ENCODE measurements at regions not wholly inside any gene's neighbourhood (a gene's known extent, or its start where the extent isn't known, plus 50 kb on each side); places are given as distances from the start of the nearest gene placed in this dataset.

DNA sequence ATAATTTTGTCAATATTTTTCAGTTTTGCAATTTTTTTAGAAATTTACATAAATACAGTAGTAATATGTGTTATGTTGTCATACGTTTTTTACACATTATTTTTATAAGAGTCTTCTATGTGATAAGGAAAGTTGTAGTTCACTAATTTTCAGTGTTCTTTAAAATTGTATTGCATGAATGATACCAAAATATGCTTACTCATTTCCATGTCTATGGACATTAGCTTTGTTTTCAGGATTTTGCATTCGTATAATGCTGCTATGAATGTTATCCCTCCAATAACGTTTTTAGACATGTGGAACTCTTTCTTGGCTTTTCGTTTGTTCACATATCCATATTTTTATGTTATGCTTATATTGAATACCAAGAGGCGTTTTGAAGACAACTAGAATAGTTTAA is 260.0 kb downstream of the ARL4A start:
- TF ChIP-seq, protein P1, sequence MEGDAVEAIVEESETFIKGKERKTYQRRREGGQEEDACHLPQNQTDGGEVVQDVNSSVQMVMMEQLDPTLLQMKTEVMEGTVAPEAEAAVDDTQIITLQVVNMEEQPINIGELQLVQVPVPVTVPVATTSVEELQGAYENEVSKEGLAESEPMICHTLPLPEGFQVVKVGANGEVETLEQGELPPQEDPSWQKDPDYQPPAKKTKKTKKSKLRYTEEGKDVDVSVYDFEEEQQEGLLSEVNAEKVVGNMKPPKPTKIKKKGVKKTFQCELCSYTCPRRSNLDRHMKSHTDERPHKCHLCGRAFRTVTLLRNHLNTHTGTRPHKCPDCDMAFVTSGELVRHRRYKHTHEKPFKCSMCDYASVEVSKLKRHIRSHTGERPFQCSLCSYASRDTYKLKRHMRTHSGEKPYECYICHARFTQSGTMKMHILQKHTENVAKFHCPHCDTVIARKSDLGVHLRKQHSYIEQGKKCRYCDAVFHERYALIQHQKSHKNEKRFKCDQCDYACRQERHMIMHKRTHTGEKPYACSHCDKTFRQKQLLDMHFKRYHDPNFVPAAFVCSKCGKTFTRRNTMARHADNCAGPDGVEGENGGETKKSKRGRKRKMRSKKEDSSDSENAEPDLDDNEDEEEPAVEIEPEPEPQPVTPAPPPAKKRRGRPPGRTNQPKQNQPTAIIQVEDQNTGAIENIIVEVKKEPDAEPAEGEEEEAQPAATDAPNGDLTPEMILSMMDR (IDR thresholded peaks at IDR 0.05; ENCODE audit: low read length) = no peak
- no peak for TF ChIP-seq EZH2 (optimal IDR thresholded peaks at IDR 0.05; ENCODE audit: low read depth, low read length)
